ENCODE measurements at regions not wholly inside any gene's neighbourhood (a gene's known extent, or its start where the extent isn't known, plus 50 kb on each side); places are given as distances from the start of the nearest gene placed in this dataset.

DNA sequence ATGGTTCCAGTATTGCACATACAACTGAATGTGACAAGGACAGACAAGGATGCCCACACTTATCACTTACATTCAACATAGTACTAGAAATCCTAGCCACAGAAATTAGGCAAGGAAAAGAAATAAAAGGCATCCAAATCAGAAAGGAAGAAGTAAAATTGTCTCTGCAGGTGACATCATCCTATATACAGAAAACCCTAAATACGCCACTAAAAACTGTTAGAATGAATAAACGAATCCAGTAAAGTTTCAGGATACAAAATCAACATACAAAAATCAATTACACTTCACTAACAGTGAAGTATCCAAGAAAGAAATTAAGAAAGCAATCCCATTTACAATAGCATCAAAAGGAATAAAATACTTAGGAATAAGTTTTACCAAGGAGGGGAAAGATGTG, 66.1 kb downstream of the FAM217A start:
- TF ChIP-seq CTCF (IDR thresholded peaks at IDR 0.05 in 4 of 5, conservative IDR thresholded peaks at IDR 0.05 in 1 of 5): no peak
- TF ChIP-seq POLR2A (IDR thresholded peaks at IDR 0.05): no peak
